ENCODE measurements at regions not wholly inside any gene's neighbourhood (a gene's known extent, or its start where the extent isn't known, plus 50 kb on each side); places are given as distances from the start of the nearest gene placed in this dataset.

- DNase-seq (ENCODE audit: low spot score) = no peak
Observed at GRCh38 chr7:126378642-126379041, 874.1 kb downstream of the GRM8 start.

GRCh38 chr7:126370038-126370668, 882.6 kb downstream of the GRM8 start:
- no peak for DNase-seq (ENCODE audit: low spot score)

- DNase-seq (ENCODE audit: low spot score) = no peak
Observed at GRCh38 chr7:126362746-126363145, 890.0 kb downstream of the GRM8 start.

- no peak for DNase-seq (ENCODE audit: low spot score)
Observed at GRCh38 chr7:126361183-126361582, 891.6 kb downstream of the GRM8 start.

- no peak for DNase-seq (ENCODE audit: low spot score)
Observed at GRCh38 chr7:126339813-126340212, 912.9 kb downstream of the GRM8 start.

- DNase-seq (ENCODE audit: low spot score) = no peak
Observed at GRCh38 chr7:126305671-126306070, 947.1 kb downstream of the GRM8 start.

GRCh38 chr7:126303926-126304325, 948.8 kb downstream of the GRM8 start:
- DNase-seq (ENCODE audit: low spot score) = no peak

- no peak for DNase-seq (ENCODE audit: low spot score)
Observed at GRCh38 chr7:126302639-126303038, 950.1 kb downstream of the GRM8 start.

- DNase-seq (ENCODE audit: low spot score) = no peak
Observed at GRCh38 chr7:126286317-126286716, 966.4 kb downstream of the GRM8 start.

- DNase-seq (ENCODE audit: low spot score) = no peak
Observed at GRCh38 chr7:126236261-126236660, 1016.5 kb downstream of the GRM8 start.

- DNase-seq (ENCODE audit: low spot score) = no peak
Observed at GRCh38 chr7:126228356-126229061, 1024.2 kb downstream of the GRM8 start.

GRCh38 chr7:126227643-126228042, 1025.1 kb downstream of the GRM8 start:
- no peak for DNase-seq (ENCODE audit: low spot score)

- DNase-seq (ENCODE audit: low spot score) = no peak
Observed at GRCh38 chr7:126227055-126227454, 1025.7 kb downstream of the GRM8 start.

GRCh38 chr7:126223729-126224128, 1029.0 kb downstream of the GRM8 start:
- DNase-seq (ENCODE audit: low spot score) = no peak

GRCh38 chr7:126222782-126223181, 1030.0 kb downstream of the GRM8 start:
- no peak for DNase-seq (ENCODE audit: low spot score)

- DNase-seq (ENCODE audit: low spot score) = no peak
Observed at GRCh38 chr7:126215785-126216184, 1037.0 kb downstream of the GRM8 start.

- DNase-seq (ENCODE audit: low spot score) = no peak
Observed at GRCh38 chr7:126213876-126214275, 1038.9 kb downstream of the GRM8 start.

- no peak for DNase-seq (ENCODE audit: low spot score)
Observed at GRCh38 chr7:126211875-126212274, 1040.9 kb downstream of the GRM8 start.

- no peak for DNase-seq (ENCODE audit: low spot score)
Observed at GRCh38 chr7:126210707-126211106, 1042.0 kb downstream of the GRM8 start.

- no peak for DNase-seq (ENCODE audit: low spot score)
Observed at GRCh38 chr7:126203185-126203584, 1049.6 kb downstream of the GRM8 start.

GRCh38 chr7:126202177-126202576, 1050.6 kb downstream of the GRM8 start:
- no peak for DNase-seq (ENCODE audit: low spot score)

GRCh38 chr7:126185959-126186580, 1066.7 kb downstream of the GRM8 start:
- DNase-seq (ENCODE audit: low spot score) = no peak

- no peak for DNase-seq (ENCODE audit: low spot score)
Observed at GRCh38 chr7:126179916-126180315, 1072.8 kb downstream of the GRM8 start.
